ENCODE measurements at regions not wholly inside any gene's neighbourhood (a gene's known extent, or its start where the extent isn't known, plus 50 kb on each side); places are given as distances from the start of the nearest gene placed in this dataset.
"Not testable (repeated sequence)": the region's sequence is repeated elsewhere in the genome, so short reads cannot be mapped to it uniquely, and the experiment has no call there.

- DNase-seq = no peak
These were observed 1047.6 kb upstream of the ACO1 start for GRCh38 chr9:31336841-31337240.

GRCh38 chr9:31347082-31347617 lies 1037.3 kb upstream of the ACO1 start:
- DNase-seq = peak; percentile 47

- DNase-seq = no peak
These were observed 1029.1 kb upstream of the ACO1 start for GRCh38 chr9:31355159-31355882.

- DNase-seq = no peak
These were observed 1028.5 kb upstream of the ACO1 start for GRCh38 chr9:31355965-31356364.

- no peak for DNase-seq
These were observed 1025.4 kb upstream of the ACO1 start for GRCh38 chr9:31359071-31359470.

- no peak for DNase-seq
These were observed 1020.3 kb upstream of the ACO1 start for GRCh38 chr9:31364171-31364570.

- DNase-seq = no peak
These were observed 1011.5 kb upstream of the ACO1 start for GRCh38 chr9:31372799-31373587.

- DNase-seq = no peak
These were observed 1007.1 kb upstream of the ACO1 start for GRCh38 chr9:31377358-31377757.

GRCh38 chr9:31388660-31389059 lies 995.8 kb upstream of the ACO1 start:
- DNase-seq = no peak

- no peak for DNase-seq
These were observed 995.4 kb upstream of the ACO1 start for GRCh38 chr9:31389075-31389474.

GRCh38 chr9:31390403-31391025 lies 993.9 kb upstream of the ACO1 start:
- DNase-seq = no peak

GRCh38 chr9:31393240-31393639 lies 991.2 kb upstream of the ACO1 start:
- no peak for DNase-seq

- no peak for DNase-seq
These were observed 990.4 kb upstream of the ACO1 start for GRCh38 chr9:31394015-31394473.

- DNase-seq = no peak
These were observed 972.4 kb upstream of the ACO1 start for GRCh38 chr9:31412081-31412480.

GRCh38 chr9:31415164-31415563 lies 969.3 kb upstream of the ACO1 start:
- no peak for DNase-seq

- DNase-seq = no peak
These were observed 966.0 kb upstream of the ACO1 start for GRCh38 chr9:31418419-31418818.

GRCh38 chr9:31443630-31444457 lies 940.6 kb upstream of the ACO1 start:
- not testable (repeated sequence) for DNase-seq

- DNase-seq = no peak
These were observed 939.1 kb upstream of the ACO1 start for GRCh38 chr9:31445357-31445756.

GRCh38 chr9:31445960-31446359 lies 938.5 kb upstream of the ACO1 start:
- no peak for DNase-seq

- no peak for DNase-seq
These were observed 917.4 kb upstream of the ACO1 start for GRCh38 chr9:31467075-31467474.

- DNase-seq = no peak
These were observed 914.4 kb upstream of the ACO1 start for GRCh38 chr9:31470051-31470450.

GRCh38 chr9:31471010-31471409 lies 913.4 kb upstream of the ACO1 start:
- no peak for DNase-seq

- DNase-seq = peak; percentile 21
These were observed 897.8 kb upstream of the ACO1 start for GRCh38 chr9:31486630-31487029.
